GM12891 (cell line): ENCODE measurements at regions not wholly inside any gene's neighbourhood (a gene's known extent, or its start where the extent isn't known, plus 50 kb on each side); places are given as distances from the start of the nearest gene placed in this dataset.

Source experiments
- POLR2A ChIP-seq: IDR thresholded peaks from 2 replicates; pipeline ENCODE4 v1.6.1; 2011; ENCODE audit warnings: low read depth, low read length, control low read depth
- POLR2AphosphoS5 ChIP-seq: IDR thresholded peaks from 2 replicates; pipeline ENCODE4 v1.6.1; 2011; ENCODE audit warnings: low read depth, low read length, control low read depth
- TAF1 ChIP-seq: IDR thresholded peaks from 2 replicates; pipeline ENCODE4 v1.6.1; 2011; ENCODE audit warnings: low read depth, low read length, control low read depth

- TF ChIP-seq TAF1, result no peak
- TF ChIP-seq POLR2A, result no peak
- TF ChIP-seq POLR2AphosphoS5, result no peak
Observed at GRCh38 chrX:139286342-139286741, 244.2 kb upstream of the F9 start.
